A549 (cell line): ENCODE measurements at regions not wholly inside any gene's neighbourhood (a gene's known extent, or its start where the extent isn't known, plus 50 kb on each side); places are given as distances from the start of the nearest gene placed in this dataset.

ENCODE experiments used
- ATAC-seq, 2 experiments: fragments of 200-7000 bp in 1 of 2; fragments of >200 bp in 1 of 2; cut with Nextera tagmentation in 1 of 2; cut with Tn5 transposase in 1 of 2; 3 replicates each; pipeline versions ENCODE4 v1.8.0 to v1.9.1; 2018 to 2020; ENCODE audit warnings: mild to moderate bottlenecking in 1 of 2, moderate library complexity in 1 of 2
- CTCF ChIA-PET: fragments of 300-600 bp; sonication (Branson Sonifier 250); formaldehyde crosslinking; extraction: SDS; loops from one replicate; lab custom pipeline; 2021; ENCODE audit warnings: antibody characterized with exemption, inconsistent platforms; lab: Yijun Ruan, JAX
- POLR2A ChIA-PET: fragments of 350-600 bp; formaldehyde crosslinking; extraction: SDS; loops from one replicate; lab custom pipeline; 2021; ENCODE audit warnings: antibody characterized with exemption, inconsistent platforms; lab: Yijun Ruan, JAX
- DNase-seq, 2 experiments: peaks; one replicate each; pipeline versions ENCODE4 v3.0.0 to v3.0.0-alpha.2; 2011 to 2016; ENCODE audit warnings: low read depth in 1 of 2, low spot score in 1 of 2
- FAIRE-seq: peaks from 2 replicates; lab custom pipeline; 2011; peaks lifted over from hg19 to GRCh38; lab: Jason Lieb, UNC
- H3K27ac ChIP-seq, 2 experiments: fragments of >200 bp; sonication (Bioruptor Twin); formaldehyde crosslinking; 3 replicates each; pipeline ENCODE4 v1.5.1; 2016 to 2017
- H3K4me1 ChIP-seq: fragments of >200 bp; sonication (Bioruptor Twin); formaldehyde crosslinking; 3 replicates; pipeline ENCODE4 v1.6.1; 2016
- H3K4me2 ChIP-seq: fragments of >200 bp; sonication (Bioruptor Twin); formaldehyde crosslinking; 3 replicates; pipeline ENCODE4 v1.6.1; 2016
- H3K4me3 ChIP-seq: fragments of >200 bp; sonication (Bioruptor Twin); formaldehyde crosslinking; 3 replicates; pipeline ENCODE4 v1.5.1; 2016
- H3K9me3 ChIP-seq: fragments of >200 bp; sonication (Bioruptor Twin); formaldehyde crosslinking; 3 replicates; pipeline ENCODE4 v1.6.1; 2016
- BCL3 ChIP-seq: fragments of >200 bp; sonication (Bioruptor Twin); formaldehyde crosslinking; IDR thresholded peaks from 3 replicates; pipeline ENCODE4 v1.6.1; 2016
- BHLHE40 ChIP-seq: IDR thresholded peaks from 2 replicates; pipeline ENCODE4 v1.6.1; 2012; ENCODE audit warnings: low read depth, low read length, inconsistent platforms
- CBX8 ChIP-seq: fragments of 200-600 bp; sonication (generic); IDR thresholded peaks from 2 replicates; pipeline ENCODE4 v1.6.1; 2016
- CEBPB ChIP-seq, 2 experiments: fragments of >200 bp in 1 of 2; sonication (Bioruptor Twin) in 1 of 2; formaldehyde crosslinking in 1 of 2; IDR thresholded peaks; 2 replicates each; pipeline ENCODE4 v1.6.1; 2012 to 2016
- CHD2 ChIP-seq: fragments of 150-350 bp; IDR thresholded peaks from 2 replicates; pipeline ENCODE4 v1.6.1; 2014; ENCODE audit warnings: low read length; ENCODE audit not compliant: partially characterized antibody
- CTCF ChIP-seq: fragments of >200 bp; sonication (Bioruptor Twin); formaldehyde crosslinking; IDR thresholded peaks from 3 replicates; pipeline ENCODE4 v1.5.1; 2016
- EHF ChIP-seq: fragments of 250-450 bp; sonication (Bioruptor Pico); IDR thresholded peaks from 2 replicates; pipeline ENCODE4 v1.5.0; 2020; ENCODE audit warnings: mild to moderate bottlenecking
- EHMT2 ChIP-seq: fragments of 200-600 bp; sonication (generic); IDR thresholded peaks from 2 replicates; pipeline ENCODE4 v1.6.1; 2016; ENCODE audit warnings: antibody characterized with exemption, low read depth, mild to moderate bottlenecking, moderate library complexity
- ESRRA ChIP-seq: fragments of 150-350 bp; IDR thresholded peaks from 2 replicates; pipeline ENCODE4 v1.6.1; 2014; ENCODE audit warnings: mild to moderate bottlenecking, low read length, borderline replicate concordance
- FOSB ChIP-seq: fragments of 250-450 bp; sonication (Bioruptor Pico); IDR thresholded peaks from 2 replicates; pipeline ENCODE4 v1.5.0; 2020; ENCODE audit warnings: mild to moderate bottlenecking, moderate library complexity
- FOXS1 ChIP-seq: fragments of 250-450 bp; sonication (Bioruptor Pico); IDR thresholded peaks from 2 replicates; pipeline ENCODE4 v1.5.0; 2020; ENCODE audit warnings: mild to moderate bottlenecking, moderate library complexity
- HOXB5 ChIP-seq: fragments of 250-450 bp; sonication (Bioruptor Pico); IDR thresholded peaks from 2 replicates; pipeline ENCODE4 v1.5.0; 2020; ENCODE audit warnings: mild to moderate bottlenecking, moderate library complexity
- KDM5A ChIP-seq: fragments of 200-600 bp; sonication (generic); IDR thresholded peaks from 2 replicates; pipeline ENCODE4 v1.6.1; 2016; ENCODE audit warnings: antibody characterized with exemption, mild to moderate bottlenecking
- MYC ChIP-seq: IDR thresholded peaks from 2 replicates; pipeline ENCODE4 v1.6.1; 2012; ENCODE audit warnings: mild to moderate bottlenecking, inconsistent platforms, low read length, improper control_type of control experiment, borderline replicate concordance
- NR3C1 ChIP-seq: fragments of >200 bp; sonication (Bioruptor Twin); formaldehyde crosslinking; IDR thresholded peaks from 3 replicates; pipeline ENCODE4 v1.6.1; 2017
- POLR2A ChIP-seq: IDR thresholded peaks from 2 replicates; pipeline ENCODE4 v1.6.1; 2012; ENCODE audit warnings: mild to moderate bottlenecking, low read length
- RAD21 ChIP-seq, 2 experiments: fragments of >200 bp in 1 of 2; sonication (Bioruptor Twin) in 1 of 2; formaldehyde crosslinking in 1 of 2; IDR thresholded peaks in 1 of 2; conservative IDR thresholded peaks in 1 of 2; 2 replicates in 1 of 2; 3 replicates in 1 of 2; pipeline ENCODE4 v1.6.1; 2012 to 2018; ENCODE audit warnings: inconsistent platforms in 1 of 2
- RCOR1 ChIP-seq: fragments of 150-350 bp; IDR thresholded peaks from 2 replicates; pipeline ENCODE4 v1.6.1; 2014; ENCODE audit warnings: antibody characterized with exemption, low read length, low read depth
- RFX5 ChIP-seq: fragments of 450-650 bp; IDR thresholded peaks from 2 replicates; pipeline ENCODE4 v1.7.1; 2014; ENCODE audit warnings: antibody characterized with exemption, mild to moderate bottlenecking, moderate library complexity
- WGBS: methylation state at CpG from one replicate; pipeline ENCODE4 v1.1.6; 2017; ENCODE audit errors: missing lambda C conversion rate; 5-methylcytosine and 5-hydroxymethylcytosine counted together
- TF ChIP-seq, protein P1 (sequence below): fragments of 200-600 bp; sonication (generic); IDR thresholded peaks from 2 replicates; pipeline ENCODE4 v1.6.1; 2016; ENCODE audit warnings: antibody characterized with exemption, mild to moderate bottlenecking, moderate library complexity
- TF ChIP-seq, protein P2 (sequence below): fragments of 250-450 bp; sonication (Bioruptor Pico); IDR thresholded peaks from 2 replicates; pipeline ENCODE4 v1.5.0; 2021; ENCODE audit warnings: mild to moderate bottlenecking, moderate library complexity, borderline replicate concordance
- TF ChIP-seq, protein P3 (sequence below): fragments of >200 bp; sonication (Bioruptor Twin); formaldehyde crosslinking; IDR thresholded peaks from 2 replicates; pipeline ENCODE4 v1.6.1; 2016

GRCh38 chr9:126170286-126170823 lies 156.3 kb upstream of the MVB12B start:
- no peak for FAIRE-seq
- no peak overlapping the region for H3K27ac ChIP-seq
- POLR2A ChIA-PET, result no interaction called here

DNA sequence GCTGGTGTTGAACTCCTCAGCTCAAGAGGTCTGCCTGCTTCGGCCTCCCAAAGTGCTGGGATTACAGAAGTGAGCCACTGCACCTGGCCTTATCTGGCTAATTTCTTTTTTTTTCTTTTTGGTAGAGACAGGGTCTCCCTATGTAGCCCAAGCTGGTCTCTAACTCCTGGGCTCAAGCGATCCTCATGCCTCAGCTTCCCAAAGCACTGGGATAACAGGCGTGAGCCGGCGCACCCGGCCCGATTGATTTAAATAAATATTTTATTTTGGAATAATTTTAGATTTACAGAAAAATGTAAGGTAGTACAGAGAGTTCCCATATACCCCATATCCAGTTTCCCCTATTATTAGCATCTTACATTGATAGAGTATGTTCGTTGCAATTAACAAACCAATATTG lies 155.0 kb upstream of the MVB12B start:
- WGBS, result 78% methylated on average over 8 of the region's 8 CpGs
- DNase-seq (no peak), FAIRE-seq (no peak), ATAC-seq (no peak)
- ChIA-PET CTCF (interaction anchor here (1.0 to 1.3 kb wide), 3 partner anchors 55 to 763 kb away, joined by 3 to 5 read pairs (median 3); no protein-coding TSS in a partner anchor), POLR2A (no interaction called here)
- H3K27ac ChIP-seq, result no peak overlapping the region
- no peak for TF ChIP-seq RAD21 (conservative IDR thresholded peaks at IDR 0.05 in 1 of 2, IDR thresholded peaks at IDR 0.05 in 1 of 2)
- TF ChIP-seq CEBPB (IDR thresholded peaks at IDR 0.05), result no peak
- no peak for TF ChIP-seq EHF (CRISPR knock-in tag)
- TF ChIP-seq CTCF, result no peak
- no peak for TF ChIP-seq CBX8
- no peak for TF ChIP-seq NR3C1
- H3K4me3 ChIP-seq, result no peak overlapping the region
- H3K4me1 ChIP-seq, result no peaks in the 10 kb centered on the region
- H3K4me2 ChIP-seq, result no peak overlapping the region
- no peaks in the 10 kb centered on the region for H3K9me3 ChIP-seq

More at GRCh38 chr9:126170286-126170823, 156.3 kb upstream of the MVB12B start:
- CTCF ChIA-PET, result interaction anchor here (0.6 to 1.0 kb wide), 2 partner anchors 10 to 751 kb away, joined by 3 read pairs; no protein-coding TSS in a partner anchor
- Histone ChIP-seq H3K4me1 (no peaks in the 10 kb centered on the region), H3K4me3 (no peak overlapping the region), H3K9me3 (no peaks in the 10 kb centered on the region), H3K4me2 (no peak overlapping the region)
- DNase-seq, result no peak
- ATAC-seq, result no peak
- 40% methylated on average over 6 of the region's 6 CpGs for WGBS
- TF ChIP-seq BCL3, result no peak
- no peak for TF ChIP-seq FOXS1 (CRISPR knock-in tag)
- TF ChIP-seq, protein P1, sequence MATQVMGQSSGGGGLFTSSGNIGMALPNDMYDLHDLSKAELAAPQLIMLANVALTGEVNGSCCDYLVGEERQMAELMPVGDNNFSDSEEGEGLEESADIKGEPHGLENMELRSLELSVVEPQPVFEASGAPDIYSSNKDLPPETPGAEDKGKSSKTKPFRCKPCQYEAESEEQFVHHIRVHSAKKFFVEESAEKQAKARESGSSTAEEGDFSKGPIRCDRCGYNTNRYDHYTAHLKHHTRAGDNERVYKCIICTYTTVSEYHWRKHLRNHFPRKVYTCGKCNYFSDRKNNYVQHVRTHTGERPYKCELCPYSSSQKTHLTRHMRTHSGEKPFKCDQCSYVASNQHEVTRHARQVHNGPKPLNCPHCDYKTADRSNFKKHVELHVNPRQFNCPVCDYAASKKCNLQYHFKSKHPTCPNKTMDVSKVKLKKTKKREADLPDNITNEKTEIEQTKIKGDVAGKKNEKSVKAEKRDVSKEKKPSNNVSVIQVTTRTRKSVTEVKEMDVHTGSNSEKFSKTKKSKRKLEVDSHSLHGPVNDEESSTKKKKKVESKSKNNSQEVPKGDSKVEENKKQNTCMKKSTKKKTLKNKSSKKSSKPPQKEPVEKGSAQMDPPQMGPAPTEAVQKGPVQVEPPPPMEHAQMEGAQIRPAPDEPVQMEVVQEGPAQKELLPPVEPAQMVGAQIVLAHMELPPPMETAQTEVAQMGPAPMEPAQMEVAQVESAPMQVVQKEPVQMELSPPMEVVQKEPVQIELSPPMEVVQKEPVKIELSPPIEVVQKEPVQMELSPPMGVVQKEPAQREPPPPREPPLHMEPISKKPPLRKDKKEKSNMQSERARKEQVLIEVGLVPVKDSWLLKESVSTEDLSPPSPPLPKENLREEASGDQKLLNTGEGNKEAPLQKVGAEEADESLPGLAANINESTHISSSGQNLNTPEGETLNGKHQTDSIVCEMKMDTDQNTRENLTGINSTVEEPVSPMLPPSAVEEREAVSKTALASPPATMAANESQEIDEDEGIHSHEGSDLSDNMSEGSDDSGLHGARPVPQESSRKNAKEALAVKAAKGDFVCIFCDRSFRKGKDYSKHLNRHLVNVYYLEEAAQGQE, result no peak
- TF ChIP-seq BHLHE40, result no peak
- no peak for TF ChIP-seq RCOR1
- TF ChIP-seq POLR2A, result no peak
- TF ChIP-seq HOXB5 (CRISPR knock-in tag), result no peak
- TF ChIP-seq MYC, result no peak
- TF ChIP-seq CHD2, result no peak
- TF ChIP-seq, protein P2, sequence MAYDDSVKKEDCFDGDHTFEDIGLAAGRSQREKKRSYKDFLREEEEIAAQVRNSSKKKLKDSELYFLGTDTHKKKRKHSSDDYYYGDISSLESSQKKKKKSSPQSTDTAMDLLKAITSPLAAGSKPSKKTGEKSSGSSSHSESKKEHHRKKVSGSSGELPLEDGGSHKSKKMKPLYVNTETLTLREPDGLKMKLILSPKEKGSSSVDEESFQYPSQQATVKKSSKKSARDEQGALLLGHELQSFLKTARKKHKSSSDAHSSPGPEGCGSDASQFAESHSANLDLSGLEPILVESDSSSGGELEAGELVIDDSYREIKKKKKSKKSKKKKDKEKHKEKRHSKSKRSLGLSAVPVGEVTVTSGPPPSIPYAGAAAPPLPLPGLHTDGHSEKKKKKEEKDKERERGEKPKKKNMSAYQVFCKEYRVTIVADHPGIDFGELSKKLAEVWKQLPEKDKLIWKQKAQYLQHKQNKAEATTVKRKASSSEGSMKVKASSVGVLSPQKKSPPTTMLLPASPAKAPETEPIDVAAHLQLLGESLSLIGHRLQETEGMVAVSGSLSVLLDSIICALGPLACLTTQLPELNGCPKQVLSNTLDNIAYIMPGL, result no peak
- no peak for TF ChIP-seq FOSB (CRISPR knock-in tag)
- TF ChIP-seq EHMT2, result no peak
- no peak for TF ChIP-seq CEBPB (IDR thresholded peaks at IDR 0.05)
- TF ChIP-seq RFX5, result no peak
- no peak for TF ChIP-seq ESRRA
- TF ChIP-seq, protein P3, sequence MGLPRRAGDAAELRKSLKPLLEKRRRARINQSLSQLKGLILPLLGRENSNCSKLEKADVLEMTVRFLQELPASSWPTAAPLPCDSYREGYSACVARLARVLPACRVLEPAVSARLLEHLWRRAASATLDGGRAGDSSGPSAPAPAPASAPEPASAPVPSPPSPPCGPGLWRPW, result no peak
- TF ChIP-seq EHF (CRISPR knock-in tag), result no peak
- TF ChIP-seq KDM5A, result no peak
